SK-N-SH (cell line): ENCODE measurements at regions not wholly inside any gene's neighbourhood (a gene's known extent, or its start where the extent isn't known, plus 50 kb on each side); places are given as distances from the start of the nearest gene placed in this dataset.

ENCODE experiments used
- CTCF ChIA-PET: fragments of 300-600, 350-600 bp; formaldehyde crosslinking; extraction: SDS; loops from one replicate; lab custom pipeline; 2021; lab: Yijun Ruan, JAX
- POLR2A ChIA-PET: fragments of 350-600 bp; sonication (Branson Sonifier 250); formaldehyde crosslinking; extraction: SDS; loops from one replicate; lab custom pipeline; 2020; ENCODE audit warnings: antibody characterized with exemption, inconsistent platforms; lab: Yijun Ruan, JAX
- DNase-seq: peaks from one replicate; pipeline ENCODE4 v3.0.0; 2012
- H2AFZ ChIP-seq: fragments of 200-600 bp; sonication (generic); 2 replicates; pipeline ENCODE4 v1.8.1; 2016; ENCODE audit warnings: antibody characterized with exemption, mild to moderate bottlenecking, low read depth
- H3F3A ChIP-seq: fragments of 200-600 bp; sonication (generic); replicated peaks from 2 replicates; pipeline ENCODE3; 2016; ENCODE audit warnings: antibody characterized with exemption, mild to moderate bottlenecking; ENCODE audit not compliant: insufficient read depth
- H3K27ac ChIP-seq, 2 experiments: fragments of 200-500 bp in 1 of 2; fragments of 200-600 bp in 1 of 2; sonication (Bioruptor generic) in 1 of 2; sonication (generic), shearing (Covaris generic) in 1 of 2; 2 replicates each; pipeline versions ENCODE4 v1.5.1 to v1.6.1; 2014 to 2016; ENCODE audit warnings: low read depth in 2 of 2, inconsistent platforms in 1 of 2, low read length in 1 of 2, mild to moderate bottlenecking in 1 of 2, mixed read lengths in 1 of 2
- H3K27me3 ChIP-seq: fragments of 200-600 bp; sonication (generic), shearing (Covaris generic); 2 replicates; pipeline ENCODE4 v1.6.1; 2016; ENCODE audit warnings: mixed run types; ENCODE audit not compliant: insufficient read depth
- H3K36me3 ChIP-seq, 2 experiments: fragments of 200-500 bp in 1 of 2; fragments of 200-600 bp in 1 of 2; sonication (Bioruptor generic) in 1 of 2; sonication (generic) in 1 of 2; replicated peaks in 1 of 2; 2 replicates each; pipeline versions ENCODE3 to v1.5.1; 2014 to 2016; ENCODE audit warnings: low read length in 1 of 2, mild to moderate bottlenecking in 1 of 2; ENCODE audit not compliant: insufficient read depth in 2 of 2, control insufficient read depth in 1 of 2
- H3K4me1 ChIP-seq, 2 experiments: fragments of 200-500 bp in 1 of 2; fragments of 200-600 bp in 1 of 2; sonication (Bioruptor generic) in 1 of 2; sonication (generic), shearing (Covaris generic) in 1 of 2; 2 replicates each; pipeline versions ENCODE4 v1.5.1 to v1.6.1; 2014 to 2016; ENCODE audit warnings: low read depth in 1 of 2, low read length in 1 of 2, mixed run types in 1 of 2; ENCODE audit not compliant: insufficient read depth in 2 of 2, control insufficient read depth in 1 of 2
- H3K4me2 ChIP-seq: fragments of 200-600 bp; sonication (generic), shearing (Covaris generic); 2 replicates; pipeline ENCODE4 v1.6.1; 2017; ENCODE audit warnings: mixed run types
- H3K4me3 ChIP-seq, 2 experiments: fragments of 200-500 bp in 1 of 2; fragments of 200-600 bp in 1 of 2; sonication (Bioruptor generic) in 1 of 2; sonication (generic), shearing (Covaris generic) in 1 of 2; 2 replicates each; pipeline versions ENCODE4 v1.5.1 to v1.8.1; 2014 to 2016; ENCODE audit warnings: low read depth in 2 of 2, inconsistent platforms in 1 of 2, low read length in 1 of 2, mild to moderate bottlenecking in 1 of 2, mixed read lengths in 1 of 2, moderate library complexity in 1 of 2
- H3K79me2 ChIP-seq: fragments of 200-600 bp; sonication (generic); 2 replicates; pipeline ENCODE4 v1.8.1; 2017; ENCODE audit warnings: mild to moderate bottlenecking; ENCODE audit not compliant: insufficient read depth
- H3K9ac ChIP-seq: fragments of 200-600 bp; sonication (generic); 2 replicates; pipeline ENCODE4 v1.6.1; 2017; ENCODE audit warnings: mixed run types
- H3K9me2 ChIP-seq: fragments of 200-600 bp; sonication (generic); 2 replicates; pipeline ENCODE4 v1.6.1; 2017; ENCODE audit warnings: mixed run types
- H3K9me3 ChIP-seq: fragments of 200-600 bp; sonication (generic); 2 replicates; pipeline ENCODE4 v1.6.1; 2017; ENCODE audit warnings: mixed run types, mild to moderate bottlenecking, moderate library complexity
- H4K20me1 ChIP-seq: fragments of 200-600 bp; sonication (generic); 2 replicates; pipeline ENCODE4 v1.6.1; 2017; ENCODE audit warnings: mild to moderate bottlenecking, mixed run types; ENCODE audit not compliant: insufficient read depth
- CHD2 ChIP-seq: fragments of 150-350 bp; IDR thresholded peaks from 2 replicates; pipeline ENCODE4 v1.6.1; 2018; ENCODE audit warnings: low read length; ENCODE audit not compliant: partially characterized antibody
- CTCF ChIP-seq: fragments of 200-600 bp; sonication (generic); IDR thresholded peaks from 2 replicates; pipeline ENCODE4 v1.6.1; 2017; ENCODE audit warnings: antibody characterized with exemption, mild to moderate bottlenecking, moderate library complexity
- ELF1 ChIP-seq: IDR thresholded peaks from 2 replicates; pipeline ENCODE4 v1.4.0; 2012
- EP300 ChIP-seq, 2 experiments: IDR thresholded peaks; 2 replicates each; pipeline versions ENCODE4 v1.4.0 to v1.6.1; 2012; ENCODE audit warnings: borderline replicate concordance in 1 of 2, low read depth in 1 of 2, low read length in 1 of 2
- EZH2phosphoT487 ChIP-seq: fragments of 200-600 bp; sonication (generic); IDR thresholded peaks from 2 replicates; pipeline ENCODE4 v1.6.1; 2017; ENCODE audit warnings: low read depth, mixed run types, mild to moderate bottlenecking, antibody characterized with exemption, moderate library complexity, borderline replicate concordance
- FOXJ3 ChIP-seq: sonication (generic); formaldehyde crosslinking; IDR thresholded peaks from 2 replicates; pipeline ENCODE4 v1.5.1; 2020; ENCODE audit warnings: mild to moderate bottlenecking, missing genetic modification reagents
- FOXM1 ChIP-seq: IDR thresholded peaks from 2 replicates; pipeline ENCODE4 v1.4.0; 2012; ENCODE audit warnings: low read depth, mild to moderate bottlenecking
- GABPA ChIP-seq: IDR thresholded peaks from 2 replicates; pipeline ENCODE4 v1.4.0; 2012; ENCODE audit warnings: low read depth, mild to moderate bottlenecking
- JUND ChIP-seq: IDR thresholded peaks from 2 replicates; pipeline ENCODE4 v1.4.0; 2012
- MAX ChIP-seq: IDR thresholded peaks from 2 replicates; pipeline ENCODE4 v1.4.0; 2012; ENCODE audit warnings: low read depth
- MEF2A ChIP-seq: IDR thresholded peaks from 2 replicates; pipeline ENCODE4 v1.4.0; 2012; ENCODE audit warnings: low read depth, borderline replicate concordance
- NFIC ChIP-seq: IDR thresholded peaks from 2 replicates; pipeline ENCODE4 v1.4.0; 2012; ENCODE audit warnings: borderline replicate concordance
- POLR2AphosphoS5 ChIP-seq: IDR thresholded peaks from 2 replicates; pipeline ENCODE4 v1.6.1; 2012; ENCODE audit warnings: low read depth, low read length
- RCOR1 ChIP-seq: fragments of 150-350 bp; IDR thresholded peaks from 2 replicates; pipeline ENCODE4 v1.6.1; 2017; ENCODE audit warnings: antibody characterized with exemption, low read length
- SMC3 ChIP-seq: IDR thresholded peaks from 2 replicates; pipeline ENCODE4 v1.6.1; 2012; ENCODE audit warnings: low read depth, low read length, improper control_type of control experiment
- TAF1 ChIP-seq: IDR thresholded peaks from 2 replicates; pipeline ENCODE4 v1.6.1; 2012; ENCODE audit warnings: low read depth, mild to moderate bottlenecking, low read length, moderate library complexity, borderline replicate concordance
- TCF12 ChIP-seq: IDR thresholded peaks from 2 replicates; pipeline ENCODE4 v1.4.0; 2012
- TEAD4 ChIP-seq: IDR thresholded peaks from 2 replicates; pipeline ENCODE4 v1.4.0; 2012; ENCODE audit warnings: mild to moderate bottlenecking, borderline replicate concordance; ENCODE audit not compliant: insufficient read depth
- YY1 ChIP-seq: IDR thresholded peaks from 2 replicates; pipeline ENCODE4 v1.4.0; 2012; ENCODE audit warnings: low read depth, mild to moderate bottlenecking
- ZBTB33 ChIP-seq: IDR thresholded peaks from 2 replicates; pipeline ENCODE4 v1.4.0; 2012; ENCODE audit warnings: low read depth, borderline replicate concordance
- WGBS: methylation state at CpG from one replicate; pipeline ENCODE4 v1.1.6; 2017; ENCODE audit warnings: low lambda C conversion rate; 5-methylcytosine and 5-hydroxymethylcytosine counted together
- TF ChIP-seq, protein P1 (sequence below): fragments of 150-350 bp; IDR thresholded peaks from 2 replicates; pipeline ENCODE4 v1.6.1; 2016; ENCODE audit warnings: mild to moderate bottlenecking, low read depth, low read length
- TF ChIP-seq, protein P2 (sequence below): IDR thresholded peaks from 2 replicates; pipeline ENCODE4; 2012

GRCh38 chr7:47149208-47149839 is 432.6 kb downstream of the TNS3 start:
- H3K4me2 ChIP-seq, result no peak overlapping the region
- H2AFZ ChIP-seq, result no peak overlapping the region
- no peaks in the 10 kb centered on the region for H3K36me3 ChIP-seq
- no peak overlapping the region for H3K9ac ChIP-seq
- H3K27ac ChIP-seq, result no peak overlapping the region
- ChIA-PET CTCF (interaction anchor here (1.6 kb wide), 1 partner anchor 31 kb away, joined by 4 read pairs; no protein-coding TSS in a partner anchor), POLR2A (no interaction called here)
- H3K4me1 ChIP-seq, result peaks cover 0 to 3% of the 10 kb centered on the region in 2 experiments; a peak in 2 of 4 replicates
- 87% methylated on average over 6 of the region's 6 CpGs for WGBS
- no peak for DNase-seq
- H4K20me1 ChIP-seq, result no peaks in the 10 kb centered on the region
- no peaks in the 10 kb centered on the region for H3K9me3 ChIP-seq
- no peak overlapping the region for H3K4me3 ChIP-seq
- H3K79me2 ChIP-seq, result no peaks in the 10 kb centered on the region
- no peaks in the 10 kb centered on the region for H3F3A ChIP-seq
- no peaks in the 10 kb centered on the region for H3K9me2 ChIP-seq
- H3K27me3 ChIP-seq, result no peaks in the 10 kb centered on the region
- no peak for TF ChIP-seq EZH2phosphoT487
- no peak for TF ChIP-seq SMC3
- TF ChIP-seq FOXJ3, result no peak
- no peak for TF ChIP-seq RCOR1
- TF ChIP-seq, protein P1, sequence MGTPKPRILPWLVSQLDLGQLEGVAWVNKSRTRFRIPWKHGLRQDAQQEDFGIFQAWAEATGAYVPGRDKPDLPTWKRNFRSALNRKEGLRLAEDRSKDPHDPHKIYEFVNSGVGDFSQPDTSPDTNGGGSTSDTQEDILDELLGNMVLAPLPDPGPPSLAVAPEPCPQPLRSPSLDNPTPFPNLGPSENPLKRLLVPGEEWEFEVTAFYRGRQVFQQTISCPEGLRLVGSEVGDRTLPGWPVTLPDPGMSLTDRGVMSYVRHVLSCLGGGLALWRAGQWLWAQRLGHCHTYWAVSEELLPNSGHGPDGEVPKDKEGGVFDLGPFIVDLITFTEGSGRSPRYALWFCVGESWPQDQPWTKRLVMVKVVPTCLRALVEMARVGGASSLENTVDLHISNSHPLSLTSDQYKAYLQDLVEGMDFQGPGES, result no peak
- TF ChIP-seq TAF1, result no peak
- no peak for TF ChIP-seq TEAD4
- no peak for TF ChIP-seq MAX
- TF ChIP-seq CHD2, result no peak
- no peak for TF ChIP-seq YY1
- TF ChIP-seq GABPA, result no peak
- no peak for TF ChIP-seq NFIC
- TF ChIP-seq ELF1, result no peak
- TF ChIP-seq JUND, result no peak
- TF ChIP-seq FOXM1, result no peak

GRCh38 chr7:47148536-47149207 is 433.2 kb downstream of the TNS3 start:
- Histone ChIP-seq H3F3A (no peaks in the 10 kb centered on the region), H3K9me3 (no peaks in the 10 kb centered on the region), H3K27me3 (no peaks in the 10 kb centered on the region), H3K27ac (no peak overlapping the region), H3K9ac (no peak overlapping the region), H3K9me2 (no peaks in the 10 kb centered on the region), H4K20me1 (no peaks in the 10 kb centered on the region), H3K79me2 (no peaks in the 10 kb centered on the region), H3K4me2 (no peak overlapping the region), H3K4me1 (peaks cover 0 to 3% of the 10 kb centered on the region in 2 experiments; a peak in 2 of 4 replicates), H3K36me3 (no peaks in the 10 kb centered on the region), H2AFZ (no peak overlapping the region), H3K4me3 (no peak overlapping the region)
- CTCF ChIA-PET, result interaction anchor here (1.6 kb wide), 1 partner anchor 31 kb away, joined by 4 read pairs; no protein-coding TSS in a partner anchor
- POLR2A ChIA-PET, result no interaction called here
- no peak for DNase-seq
- WGBS, result 63% methylated on average over 5 of the region's 5 CpGs
- TF ChIP-seq, protein P2, sequence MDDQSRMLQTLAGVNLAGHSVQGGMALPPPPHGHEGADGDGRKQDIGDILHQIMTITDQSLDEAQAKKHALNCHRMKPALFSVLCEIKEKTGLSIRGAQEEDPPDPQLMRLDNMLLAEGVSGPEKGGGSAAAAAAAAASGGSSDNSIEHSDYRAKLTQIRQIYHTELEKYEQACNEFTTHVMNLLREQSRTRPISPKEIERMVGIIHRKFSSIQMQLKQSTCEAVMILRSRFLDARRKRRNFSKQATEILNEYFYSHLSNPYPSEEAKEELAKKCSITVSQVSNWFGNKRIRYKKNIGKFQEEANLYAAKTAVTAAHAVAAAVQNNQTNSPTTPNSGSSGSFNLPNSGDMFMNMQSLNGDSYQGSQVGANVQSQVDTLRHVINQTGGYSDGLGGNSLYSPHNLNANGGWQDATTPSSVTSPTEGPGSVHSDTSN, result no peak
- TF ChIP-seq CTCF (no peak), ELF1 (no peak), POLR2AphosphoS5 (no peak), ZBTB33 (no peak), MEF2A (no peak), EP300 (IDR thresholded peaks at IDR 0.05; ENCODE audit: borderline replicate concordance in 1 of 2, low read depth in 1 of 2, low read length in 1 of 2) (no peak), TCF12 (no peak)
